Activated CD4-positive, alpha-beta memory T cell treated with anti-CD3 and anti-CD28 coated beads, Interleukin-2, amount 10 ng/mL, durations not matched to agents 7 days and 5 days (primary cell): ENCODE measurements at regions not wholly inside any gene's neighbourhood (a gene's known extent, or its start where the extent isn't known, plus 50 kb on each side); places are given as distances from the start of the nearest gene placed in this dataset.

Experiments
- CTCF ChIA-PET: fragments of 350-600 bp; sonication (Branson Sonifier 250); formaldehyde crosslinking; loops from one replicate; lab custom pipeline; 2021; ENCODE audit warnings: antibody characterized with exemption, inconsistent platforms; lab: Charles Lee
- POLR2A ChIA-PET: fragments of 350-600 bp; sonication (Branson Sonifier 250); formaldehyde crosslinking; loops from one replicate; lab custom pipeline; 2021; ENCODE audit warnings: antibody characterized with exemption; lab: Charles Lee
- DNase-seq: peaks from one replicate; pipeline ENCODE4 v3.0.0-alpha.2; 2020
- H3K27ac Mint-ChIP-seq: one replicate; pipeline ENCODE4 v1.8.0; 2021; ENCODE audit warnings: mild to moderate bottlenecking, mixed read lengths
- H3K27me3 Mint-ChIP-seq: one replicate; pipeline ENCODE4 v1.8.0; 2021; ENCODE audit warnings: mixed read lengths
- H3K36me3 Mint-ChIP-seq: one replicate; pipeline ENCODE4 v1.8.0; 2021; ENCODE audit warnings: low read depth, mixed read lengths
- H3K4me1 Mint-ChIP-seq: one replicate; pipeline ENCODE4 v1.8.0; 2021; ENCODE audit warnings: mixed read lengths
- H3K4me3 Mint-ChIP-seq: one replicate; pipeline ENCODE4 v1.8.0; 2021; ENCODE audit warnings: mild to moderate bottlenecking, mixed read lengths
- H3K9me3 Mint-ChIP-seq: one replicate; pipeline ENCODE4 v1.8.0; 2021; ENCODE audit warnings: mixed read lengths

DNA sequence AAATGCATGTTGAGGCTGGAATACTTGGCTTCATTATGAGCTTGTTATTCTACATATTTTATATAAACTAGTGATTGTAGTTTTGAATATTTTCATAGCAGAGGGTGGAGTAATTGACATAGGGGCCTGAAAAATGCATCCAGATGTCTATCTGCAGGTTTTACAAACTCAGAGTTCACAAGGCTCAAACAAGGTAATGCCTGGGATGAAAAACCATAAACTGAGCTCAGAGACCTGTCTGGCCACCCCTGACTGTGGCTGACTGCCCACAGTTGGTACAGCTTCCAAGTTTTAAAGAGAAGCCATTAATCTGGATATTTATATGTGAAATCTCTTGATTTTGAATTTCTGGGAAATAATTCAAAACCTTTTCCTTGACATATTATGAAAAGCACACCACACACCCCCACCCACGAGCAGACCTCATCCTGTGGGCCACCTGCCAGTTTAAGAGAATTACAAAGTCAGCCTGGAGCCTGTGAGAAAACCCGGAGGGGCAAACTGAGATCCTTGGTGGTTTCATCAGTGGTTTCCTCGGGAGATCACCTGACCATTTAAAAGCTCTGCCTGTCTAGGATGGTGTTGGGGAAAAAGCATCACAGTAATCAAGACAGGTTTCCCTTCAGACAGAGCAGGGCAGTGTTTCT, 230.1 kb downstream of the SAMD5 start:
- ChIA-PET CTCF (no interaction called here), POLR2A (no interaction called here)
- no peak overlapping the region for H3K4me3 Mint-ChIP-seq
- H3K36me3 Mint-ChIP-seq: no peaks in the 10 kb centered on the region
- DNase-seq: no peak
- H3K27me3 Mint-ChIP-seq: no peaks in the 10 kb centered on the region
- H3K4me1 Mint-ChIP-seq: no peaks in the 10 kb centered on the region
- H3K9me3 Mint-ChIP-seq: no peaks in the 10 kb centered on the region
- H3K27ac Mint-ChIP-seq: no peak overlapping the region

DNA sequence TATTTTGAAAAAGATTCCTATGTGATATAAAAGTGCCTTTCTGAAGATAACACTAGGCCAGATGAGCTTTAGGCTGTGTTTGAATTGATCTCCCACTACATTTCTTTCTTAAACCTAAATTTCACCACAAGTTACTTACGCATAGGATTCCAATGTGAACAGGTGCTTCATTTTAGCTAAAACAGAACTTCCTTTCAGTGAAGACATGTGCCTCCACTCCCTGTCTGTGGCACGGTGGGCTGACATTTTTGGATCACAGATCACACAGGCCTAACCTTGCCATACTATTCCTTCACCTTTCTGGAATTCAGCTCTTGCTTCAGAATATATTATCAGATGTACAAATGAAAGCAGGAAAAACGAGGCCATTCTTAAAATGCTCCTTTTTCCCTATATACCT, 231.8 kb downstream of the SAMD5 start:
- Mint-ChIP-seq H3K27me3 (no peaks in the 10 kb centered on the region), H3K36me3 (no peaks in the 10 kb centered on the region), H3K27ac (no peak overlapping the region), H3K9me3 (no peaks in the 10 kb centered on the region), H3K4me3 (no peak overlapping the region), H3K4me1 (no peaks in the 10 kb centered on the region)
- CTCF ChIA-PET: no interaction called here
- POLR2A ChIA-PET: no interaction called here
- no peak for DNase-seq

DNA sequence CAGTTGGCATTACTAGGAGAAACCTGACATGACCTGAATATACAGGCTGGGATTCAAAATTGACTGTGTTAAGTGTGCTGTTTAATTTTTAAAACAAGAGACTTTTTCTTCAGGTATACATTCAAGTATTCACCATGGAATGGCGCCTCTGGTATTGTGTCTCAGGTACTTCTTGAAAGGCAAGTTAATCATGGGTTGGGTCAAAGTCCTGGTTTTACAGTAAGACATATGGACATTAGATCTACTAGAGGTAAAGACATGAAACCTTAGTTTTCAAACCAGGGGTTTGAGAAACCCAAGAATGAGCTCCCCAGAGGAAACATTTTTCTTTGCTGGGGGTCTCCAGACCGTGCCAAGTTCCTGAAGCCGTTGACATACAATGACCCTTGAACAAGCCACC, 232.4 kb downstream of the SAMD5 start:
- H3K9me3 Mint-ChIP-seq: no peaks in the 10 kb centered on the region
- H3K4me3 Mint-ChIP-seq: no peak overlapping the region
- no peak for DNase-seq
- no peaks in the 10 kb centered on the region for H3K27me3 Mint-ChIP-seq
- POLR2A ChIA-PET: no interaction called here
- CTCF ChIA-PET: no interaction called here
- no peak overlapping the region for H3K27ac Mint-ChIP-seq
- H3K36me3 Mint-ChIP-seq: no peaks in the 10 kb centered on the region
- H3K4me1 Mint-ChIP-seq: no peaks in the 10 kb centered on the region

DNA sequence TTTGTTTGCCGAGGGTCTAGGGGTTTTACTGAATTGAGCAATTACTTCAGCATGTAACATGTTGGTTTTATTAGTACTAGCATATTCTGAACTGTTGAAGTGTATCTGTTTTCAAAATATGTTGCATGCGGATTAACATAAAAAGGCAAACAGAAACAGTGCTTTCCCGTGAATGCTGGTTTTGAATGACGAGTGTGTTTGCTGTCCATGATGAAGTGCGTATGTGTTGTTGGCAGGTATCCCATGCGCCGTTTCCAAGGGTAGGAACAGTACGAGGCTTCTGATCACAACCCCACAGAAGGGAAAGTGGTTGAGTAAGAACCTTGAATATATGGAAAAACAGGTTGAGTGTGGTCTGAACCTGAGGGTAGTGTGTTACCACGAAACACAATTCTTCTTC, 232.9 kb downstream of the SAMD5 start:
- Mint-ChIP-seq H3K36me3 (no peaks in the 10 kb centered on the region), H3K27ac (no peak overlapping the region), H3K9me3 (no peaks in the 10 kb centered on the region), H3K27me3 (no peaks in the 10 kb centered on the region), H3K4me3 (no peak overlapping the region), H3K4me1 (no peaks in the 10 kb centered on the region)
- no peak for DNase-seq
- ChIA-PET POLR2A (no interaction called here), CTCF (no interaction called here)

DNA sequence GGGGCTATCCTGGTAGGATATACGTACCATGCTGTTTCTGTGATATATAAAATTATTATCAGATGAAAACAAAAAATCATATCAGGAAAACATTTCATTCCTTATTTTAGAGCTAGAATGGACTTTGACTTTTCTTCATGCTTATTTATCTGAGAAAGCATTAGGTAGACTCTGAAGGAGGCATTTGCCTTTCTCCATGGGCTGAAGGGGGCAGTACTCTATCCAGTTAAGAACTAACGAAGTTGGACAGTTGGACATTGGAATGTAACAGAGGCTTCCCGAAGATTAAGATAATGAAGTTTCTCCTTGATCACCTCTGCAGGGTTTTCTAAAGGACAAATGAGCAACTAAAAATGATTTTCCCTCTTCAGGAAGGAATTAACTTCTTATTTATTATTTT, 233.9 kb downstream of the SAMD5 start:
- no peak overlapping the region for H3K27ac Mint-ChIP-seq
- DNase-seq: no peak
- H3K36me3 Mint-ChIP-seq: no peaks in the 10 kb centered on the region
- ChIA-PET POLR2A (no interaction called here), CTCF (no interaction called here)
- H3K4me3 Mint-ChIP-seq: no peak overlapping the region
- no peaks in the 10 kb centered on the region for H3K4me1 Mint-ChIP-seq
- no peaks in the 10 kb centered on the region for H3K27me3 Mint-ChIP-seq
- H3K9me3 Mint-ChIP-seq: no peaks in the 10 kb centered on the region

DNA sequence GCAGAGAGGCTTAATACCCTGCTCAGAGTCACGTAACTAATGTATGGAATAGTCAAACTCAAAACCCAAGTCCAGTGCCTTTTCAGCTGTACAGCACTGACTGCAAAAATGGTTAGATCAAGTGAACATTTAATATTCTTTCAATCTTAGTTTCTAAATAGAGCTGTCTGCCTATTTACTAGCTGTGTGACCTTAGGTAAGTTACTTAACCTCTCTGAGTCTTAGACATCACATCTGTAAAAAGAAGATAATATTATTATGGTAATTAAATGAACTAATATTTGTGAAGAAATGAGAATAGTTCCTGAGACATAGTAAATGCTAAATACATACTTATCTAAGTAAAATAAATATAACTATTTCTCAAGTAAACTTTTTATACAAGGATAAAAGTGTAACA, 235.5 kb downstream of the SAMD5 start:
- H3K4me1 Mint-ChIP-seq: no peaks in the 10 kb centered on the region
- no peaks in the 10 kb centered on the region for H3K27me3 Mint-ChIP-seq
- H3K4me3 Mint-ChIP-seq: no peak overlapping the region
- no peak for DNase-seq
- ChIA-PET POLR2A (no interaction called here), CTCF (no interaction called here)
- H3K36me3 Mint-ChIP-seq: no peaks in the 10 kb centered on the region
- H3K9me3 Mint-ChIP-seq: peaks cover 3% of the 10 kb centered on the region
- H3K27ac Mint-ChIP-seq: no peak overlapping the region

DNA sequence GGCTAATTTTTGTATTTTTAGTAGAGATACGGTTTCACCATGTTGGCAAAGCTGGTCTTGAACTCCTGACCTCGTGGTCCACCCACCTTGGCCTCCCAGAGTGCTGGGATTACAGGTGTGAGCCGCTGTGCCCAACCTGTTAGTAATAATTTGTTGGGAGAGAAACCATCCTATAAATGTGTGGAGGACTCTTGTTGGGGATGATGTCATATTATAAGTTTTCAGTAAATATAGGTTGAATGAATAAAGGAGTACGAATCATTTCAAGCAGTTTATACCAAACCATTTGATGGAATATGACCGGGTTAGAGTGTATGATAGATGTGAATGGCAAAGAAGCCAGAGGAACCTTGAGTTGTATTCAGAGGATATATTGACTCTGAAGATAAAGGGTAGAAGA, 240.8 kb downstream of the SAMD5 start:
- ChIA-PET POLR2A (no interaction called here), CTCF (no interaction called here)
- Mint-ChIP-seq H3K9me3 (peaks cover 3% of the 10 kb centered on the region), H3K27me3 (no peaks in the 10 kb centered on the region), H3K4me1 (no peaks in the 10 kb centered on the region), H3K4me3 (no peak overlapping the region), H3K36me3 (no peaks in the 10 kb centered on the region), H3K27ac (no peak overlapping the region)
- DNase-seq: no peak

DNA sequence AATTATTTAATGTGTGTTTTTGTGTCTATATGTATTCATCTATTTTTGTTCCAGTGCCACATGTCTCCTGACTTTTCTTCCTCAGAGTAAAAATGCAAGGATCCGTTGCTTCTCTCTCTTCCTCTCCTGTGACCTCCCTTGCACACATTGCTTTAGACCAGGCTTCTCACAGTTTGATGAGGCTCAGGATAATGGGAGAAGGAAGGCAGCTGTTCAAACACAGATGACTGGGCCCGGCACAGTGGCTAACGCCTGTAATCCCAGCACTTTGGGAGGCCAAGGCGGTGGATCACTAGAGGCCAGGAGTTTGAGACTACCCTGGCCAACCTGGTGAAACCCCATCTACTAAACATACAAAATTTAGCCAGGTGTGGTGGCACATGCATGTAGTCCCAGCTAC, 241.9 kb downstream of the SAMD5 start:
- Mint-ChIP-seq H3K9me3 (peaks cover 3% of the 10 kb centered on the region), H3K4me1 (no peaks in the 10 kb centered on the region), H3K27me3 (no peaks in the 10 kb centered on the region), H3K36me3 (no peaks in the 10 kb centered on the region), H3K27ac (no peak overlapping the region), H3K4me3 (no peak overlapping the region)
- CTCF ChIA-PET: no interaction called here
- no peak for DNase-seq
- POLR2A ChIA-PET: no interaction called here

DNA sequence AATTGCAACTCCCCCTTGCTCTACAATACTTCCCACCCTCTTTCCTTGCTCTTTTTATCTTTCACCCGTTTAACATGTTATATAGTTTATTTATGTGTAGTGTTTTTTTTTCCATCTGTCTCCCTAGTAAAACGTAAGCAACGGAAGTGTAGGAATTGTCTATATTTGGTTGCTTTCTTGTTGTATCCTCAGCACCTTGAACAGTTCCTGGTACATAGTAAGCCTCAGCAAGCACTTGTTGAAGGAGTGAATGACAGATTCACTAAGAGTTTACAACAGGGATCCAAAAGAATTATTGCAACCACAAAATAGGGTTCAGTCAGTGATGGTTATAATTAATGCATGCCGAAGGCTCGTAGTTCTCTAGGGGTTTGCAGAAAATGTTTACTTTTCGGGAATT, 242.7 kb downstream of the SAMD5 start:
- CTCF ChIA-PET: no interaction called here
- Mint-ChIP-seq H3K9me3 (peaks cover 3% of the 10 kb centered on the region), H3K36me3 (no peaks in the 10 kb centered on the region), H3K27ac (no peak overlapping the region), H3K4me1 (no peaks in the 10 kb centered on the region), H3K27me3 (no peaks in the 10 kb centered on the region), H3K4me3 (no peak overlapping the region)
- no peak for DNase-seq
- POLR2A ChIA-PET: no interaction called here

DNA sequence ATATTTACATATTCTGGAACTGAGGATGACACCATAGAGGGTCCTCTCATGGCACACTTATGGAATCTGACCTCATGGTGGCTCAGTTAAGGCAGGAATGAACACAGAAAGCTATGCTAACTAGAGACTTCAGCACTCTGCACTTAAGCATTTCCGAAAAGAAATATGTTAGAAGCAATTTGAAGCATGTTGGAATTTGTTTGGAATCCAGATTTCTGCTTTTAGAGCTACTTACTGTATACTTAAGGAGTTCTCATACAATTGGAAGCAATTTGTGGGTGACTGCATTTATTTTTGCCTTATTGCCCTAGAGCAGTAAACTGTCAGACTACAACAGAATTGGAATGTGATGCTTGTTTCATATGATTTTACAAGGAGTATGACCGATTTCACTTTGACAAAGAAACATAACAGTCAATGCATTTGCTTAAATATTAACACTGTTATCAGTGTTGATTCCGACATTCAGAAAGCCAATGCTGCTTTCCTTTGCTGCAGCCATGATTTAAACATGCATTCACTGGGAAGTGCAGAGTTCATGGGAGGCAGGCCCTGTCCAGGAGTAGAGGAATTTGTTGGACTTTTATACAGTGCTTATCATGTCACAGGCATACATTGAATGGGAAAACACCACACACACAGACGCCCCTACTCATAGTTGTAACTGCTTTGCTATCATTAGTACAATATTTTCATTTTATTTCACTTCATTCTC, 244.4 kb downstream of the SAMD5 start:
- CTCF ChIA-PET: no interaction called here
- POLR2A ChIA-PET: no interaction called here

DNA sequence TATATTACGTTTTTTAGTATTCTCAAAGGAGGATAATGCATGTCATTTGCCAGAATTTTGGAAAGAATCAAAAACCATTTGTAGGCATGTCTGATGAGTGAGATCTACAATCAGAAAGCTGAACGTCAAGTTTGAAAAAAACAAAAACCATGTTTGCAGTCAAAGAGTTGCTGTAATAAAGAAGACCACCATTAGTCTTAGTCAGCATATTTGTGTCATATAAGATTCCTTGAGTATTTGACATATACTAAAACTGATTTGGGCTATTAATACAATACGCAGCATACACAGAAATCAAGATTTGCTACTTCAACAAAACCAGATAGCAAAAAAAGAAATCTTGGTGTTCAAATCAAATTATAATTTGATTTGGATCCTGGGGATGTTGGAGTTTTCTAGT, 247.5 kb downstream of the SAMD5 start:
- ChIA-PET CTCF (no interaction called here), POLR2A (no interaction called here)
- Mint-ChIP-seq H3K4me1 (no peaks in the 10 kb centered on the region), H3K36me3 (no peaks in the 10 kb centered on the region), H3K27me3 (no peaks in the 10 kb centered on the region), H3K27ac (no peak overlapping the region), H3K4me3 (no peak overlapping the region), H3K9me3 (no peaks in the 10 kb centered on the region)
- DNase-seq: no peak

More for the DNA sequence above, 244.4 kb downstream of the SAMD5 start:
- Mint-ChIP-seq H3K27ac (no peak overlapping the region), H3K36me3 (no peaks in the 10 kb centered on the region), H3K4me1 (no peaks in the 10 kb centered on the region), H3K9me3 (peaks cover 2% of the 10 kb centered on the region), H3K27me3 (no peaks in the 10 kb centered on the region), H3K4me3 (no peak overlapping the region)
- no peak for DNase-seq

DNA sequence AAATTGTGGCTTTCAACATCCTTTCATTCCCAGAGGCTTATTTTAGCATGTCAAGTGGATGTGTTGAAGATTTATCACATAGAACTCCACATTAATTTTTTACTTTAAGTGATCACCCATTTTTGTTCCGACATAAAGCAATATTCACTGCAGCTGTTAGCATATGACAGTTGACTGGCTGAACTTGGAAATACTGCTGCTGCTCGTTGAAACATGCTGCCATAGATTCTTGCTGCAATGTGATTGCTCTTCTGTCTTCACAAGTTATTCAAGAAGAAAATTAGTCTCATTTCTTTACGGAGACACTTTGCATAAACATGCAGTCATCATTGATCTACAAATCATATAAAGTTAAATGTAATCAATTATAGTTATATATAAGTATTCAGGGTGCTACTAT, 248.4 kb downstream of the SAMD5 start:
- ChIA-PET POLR2A (no interaction called here), CTCF (no interaction called here)
- no peaks in the 10 kb centered on the region for H3K27me3 Mint-ChIP-seq
- no peak overlapping the region for H3K4me3 Mint-ChIP-seq
- DNase-seq: no peak
- H3K36me3 Mint-ChIP-seq: no peaks in the 10 kb centered on the region
- no peaks in the 10 kb centered on the region for H3K9me3 Mint-ChIP-seq
- no peaks in the 10 kb centered on the region for H3K4me1 Mint-ChIP-seq
- H3K27ac Mint-ChIP-seq: no peak overlapping the region

DNA sequence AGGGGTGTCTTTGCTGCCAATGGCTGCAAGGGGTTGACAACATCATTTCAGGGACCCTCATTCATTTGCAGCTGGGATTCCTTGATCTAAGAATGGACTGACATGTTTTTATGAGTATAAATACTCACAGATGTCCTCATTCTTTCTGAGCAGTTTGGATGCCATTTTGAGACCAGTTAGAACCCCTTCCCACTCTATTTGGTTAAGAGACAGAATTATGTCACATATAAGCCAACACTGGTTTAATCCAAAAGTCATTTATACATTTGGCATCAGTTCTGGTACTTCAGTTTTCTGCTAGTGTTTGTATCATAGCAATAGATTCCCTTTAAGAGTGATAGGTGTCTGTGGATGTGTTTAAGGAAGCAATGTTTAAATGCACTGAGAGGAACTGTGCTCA, 248.8 kb downstream of the SAMD5 start:
- DNase-seq: no peak

DNA sequence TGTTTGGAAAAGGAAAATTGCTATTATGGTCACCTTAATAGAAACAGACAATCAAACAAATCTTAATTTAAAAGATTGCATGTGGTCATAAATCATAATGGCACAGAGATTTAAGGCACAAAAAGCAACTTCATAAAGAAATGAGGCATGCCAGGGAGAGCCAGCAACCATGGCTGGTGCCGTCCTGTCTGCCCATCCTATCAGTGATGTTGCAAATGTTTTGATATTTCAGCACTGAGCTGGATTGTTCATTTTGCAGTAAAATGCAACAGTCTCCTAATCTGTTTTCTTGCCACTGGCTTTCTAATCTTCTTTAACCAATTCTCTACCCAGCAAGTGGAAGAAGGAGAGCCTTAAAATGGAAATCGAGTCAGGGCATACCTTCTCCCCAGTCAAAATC, 249.8 kb downstream of the SAMD5 start:
- Mint-ChIP-seq H3K27ac (no peak overlapping the region), H3K27me3 (no peaks in the 10 kb centered on the region), H3K4me1 (no peaks in the 10 kb centered on the region), H3K4me3 (no peak overlapping the region), H3K36me3 (no peaks in the 10 kb centered on the region), H3K9me3 (no peaks in the 10 kb centered on the region)
- DNase-seq: no peak
- POLR2A ChIA-PET: no interaction called here
- CTCF ChIA-PET: no interaction called here

More for the DNA sequence above, 248.8 kb downstream of the SAMD5 start:
- Mint-ChIP-seq H3K4me1 (no peaks in the 10 kb centered on the region), H3K9me3 (no peaks in the 10 kb centered on the region), H3K4me3 (no peak overlapping the region), H3K27me3 (no peaks in the 10 kb centered on the region), H3K27ac (no peak overlapping the region), H3K36me3 (no peaks in the 10 kb centered on the region)
- ChIA-PET POLR2A (no interaction called here), CTCF (no interaction called here)
